Upper lobe of right lung (tissue), 1 donor: ENCODE measurements at regions not wholly inside any gene's neighbourhood (a gene's known extent, or its start where the extent isn't known, plus 50 kb on each side); places are given as distances from the start of the nearest gene placed in this dataset.

ENCODE experiments used
- ATAC-seq: fragments of 200-7000 bp; cut with Tn5 transposase; one replicate; pipeline ENCODE4 v1.9.1; 2020; ENCODE audit warnings: mild to moderate bottlenecking, moderate library complexity
- DNase-seq: peaks from one replicate; pipeline ENCODE4 v3.0.0-alpha.2; 2020
- H3K27ac ChIP-seq: fragments of 200-600 bp; one replicate; pipeline ENCODE4 v1.8.0; 2022
- H3K27me3 ChIP-seq: fragments of 200-600 bp; one replicate; pipeline ENCODE4 v1.8.0; 2022; ENCODE audit warnings: mild to moderate bottlenecking
- H3K36me3 ChIP-seq: fragments of 200-600 bp; one replicate; pipeline ENCODE4 v1.8.0; 2022
- H3K4me1 ChIP-seq: fragments of 200-600 bp; one replicate; pipeline ENCODE4 v1.8.0; 2022
- H3K4me3 ChIP-seq: fragments of 200-600 bp; one replicate; pipeline ENCODE4 v1.8.0; 2022; ENCODE audit warnings: mild to moderate bottlenecking
- H3K9me3 ChIP-seq: fragments of 200-600 bp; one replicate; pipeline ENCODE4 v1.8.0; 2022
- intact Hi-C: fragments of 100-400 bp; cut with DNase I; formaldehyde crosslinking; loops from one replicate; pipeline ENCODE4 v1.11.0; 2022
- TF ChIP-seq, protein P1 (sequence below): fragments of 200-600 bp; IDR thresholded peaks from one replicate; pipeline ENCODE4 v1.8.0; 2022; ENCODE audit warnings: antibody characterized with exemption
- donor health status: DM: no; HTN: yes; CAD: no; lungs with severe emphysema.

DNA sequence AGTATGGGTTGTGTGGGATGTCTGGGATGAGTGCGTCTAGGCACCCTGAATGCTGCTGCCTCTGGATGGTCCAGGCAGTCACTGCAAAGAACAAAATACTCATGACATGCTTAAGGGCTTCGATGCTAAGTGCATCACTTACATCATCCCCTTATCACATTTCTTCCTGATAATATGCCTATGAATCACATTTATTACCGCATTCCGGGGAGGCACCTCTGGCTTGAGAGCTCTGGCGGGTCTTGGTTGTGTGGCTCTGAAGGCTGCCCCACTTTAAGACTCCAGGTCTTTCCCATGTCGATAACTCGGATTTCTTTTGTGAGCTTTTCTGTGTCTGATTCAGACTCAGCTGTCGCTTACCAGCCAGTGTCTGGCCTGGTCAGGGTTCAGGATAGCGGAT is 1126.4 kb downstream of the TBC1D22A start:
- H3K27me3 ChIP-seq = no peaks in the 10 kb centered on the region
- H3K4me3 ChIP-seq = no peak overlapping the region
- TF ChIP-seq, protein P1, sequence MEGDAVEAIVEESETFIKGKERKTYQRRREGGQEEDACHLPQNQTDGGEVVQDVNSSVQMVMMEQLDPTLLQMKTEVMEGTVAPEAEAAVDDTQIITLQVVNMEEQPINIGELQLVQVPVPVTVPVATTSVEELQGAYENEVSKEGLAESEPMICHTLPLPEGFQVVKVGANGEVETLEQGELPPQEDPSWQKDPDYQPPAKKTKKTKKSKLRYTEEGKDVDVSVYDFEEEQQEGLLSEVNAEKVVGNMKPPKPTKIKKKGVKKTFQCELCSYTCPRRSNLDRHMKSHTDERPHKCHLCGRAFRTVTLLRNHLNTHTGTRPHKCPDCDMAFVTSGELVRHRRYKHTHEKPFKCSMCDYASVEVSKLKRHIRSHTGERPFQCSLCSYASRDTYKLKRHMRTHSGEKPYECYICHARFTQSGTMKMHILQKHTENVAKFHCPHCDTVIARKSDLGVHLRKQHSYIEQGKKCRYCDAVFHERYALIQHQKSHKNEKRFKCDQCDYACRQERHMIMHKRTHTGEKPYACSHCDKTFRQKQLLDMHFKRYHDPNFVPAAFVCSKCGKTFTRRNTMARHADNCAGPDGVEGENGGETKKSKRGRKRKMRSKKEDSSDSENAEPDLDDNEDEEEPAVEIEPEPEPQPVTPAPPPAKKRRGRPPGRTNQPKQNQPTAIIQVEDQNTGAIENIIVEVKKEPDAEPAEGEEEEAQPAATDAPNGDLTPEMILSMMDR = no peak
- no peaks in the 10 kb centered on the region for H3K9me3 ChIP-seq
- no peak for ATAC-seq
- no peak overlapping the region for H3K27ac ChIP-seq
- DNase-seq = no peak
- H3K4me1 ChIP-seq = no peaks in the 10 kb centered on the region
- H3K36me3 ChIP-seq = no peaks in the 10 kb centered on the region
- intact Hi-C loops = no loop called here

DNA sequence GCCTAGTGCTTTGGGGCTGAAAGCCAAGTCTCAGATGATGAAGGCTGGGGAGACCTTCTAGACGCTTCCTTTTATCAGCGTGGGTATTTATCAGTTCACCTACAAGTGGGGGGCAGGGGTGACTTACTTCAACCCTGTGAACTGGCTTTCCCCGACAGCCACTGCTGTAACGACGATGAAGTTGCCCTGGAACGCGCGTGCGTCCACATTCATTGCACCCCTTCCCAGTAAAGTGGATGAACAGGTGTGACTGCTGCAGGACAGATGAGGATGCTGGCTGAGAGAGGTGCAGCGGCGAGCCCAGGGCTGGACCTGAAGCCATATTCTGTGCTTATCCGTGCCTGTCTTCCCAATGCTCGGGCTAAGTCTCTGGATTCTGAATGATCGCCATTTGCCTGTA is 1122.3 kb downstream of the TBC1D22A start:
- ATAC-seq (no peak), DNase-seq (no peak)
- H3K27me3 ChIP-seq = no peaks in the 10 kb centered on the region
- no peaks in the 10 kb centered on the region for H3K36me3 ChIP-seq
- H3K4me3 ChIP-seq = no peak overlapping the region
- no peak overlapping the region for H3K27ac ChIP-seq
- intact Hi-C loops = no loop called here
- H3K4me1 ChIP-seq = no peaks in the 10 kb centered on the region
- no peaks in the 10 kb centered on the region for H3K9me3 ChIP-seq
- TF ChIP-seq, protein P1 = no peak

DNA sequence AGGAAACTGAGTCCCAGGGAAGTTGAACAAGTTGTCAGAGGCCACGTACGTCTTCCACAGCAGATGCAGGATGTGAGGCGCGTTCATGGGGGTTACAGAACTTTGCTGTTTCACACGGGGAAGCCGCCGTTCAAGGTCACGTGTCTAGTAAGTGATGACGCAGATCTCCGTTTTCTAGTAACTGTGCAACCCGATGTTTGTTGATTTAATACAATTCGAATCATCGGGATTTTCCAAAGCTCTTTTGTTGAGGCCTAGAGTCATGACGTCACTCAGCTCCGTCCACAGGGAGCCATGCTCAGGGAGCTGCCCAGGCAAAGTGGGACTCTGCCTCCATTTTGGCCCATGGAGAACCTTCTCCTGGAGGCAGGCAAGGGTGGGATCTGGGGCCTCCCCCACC is 1121.8 kb downstream of the TBC1D22A start:
- no peaks in the 10 kb centered on the region for H3K4me1 ChIP-seq
- TF ChIP-seq, protein P1 = no peak
- no peak overlapping the region for H3K27ac ChIP-seq
- DNase-seq (no peak), ATAC-seq (no peak)
- intact Hi-C loops = no loop called here
- no peaks in the 10 kb centered on the region for H3K27me3 ChIP-seq
- H3K36me3 ChIP-seq = no peaks in the 10 kb centered on the region
- no peak overlapping the region for H3K4me3 ChIP-seq
- H3K9me3 ChIP-seq = no peaks in the 10 kb centered on the region

DNA sequence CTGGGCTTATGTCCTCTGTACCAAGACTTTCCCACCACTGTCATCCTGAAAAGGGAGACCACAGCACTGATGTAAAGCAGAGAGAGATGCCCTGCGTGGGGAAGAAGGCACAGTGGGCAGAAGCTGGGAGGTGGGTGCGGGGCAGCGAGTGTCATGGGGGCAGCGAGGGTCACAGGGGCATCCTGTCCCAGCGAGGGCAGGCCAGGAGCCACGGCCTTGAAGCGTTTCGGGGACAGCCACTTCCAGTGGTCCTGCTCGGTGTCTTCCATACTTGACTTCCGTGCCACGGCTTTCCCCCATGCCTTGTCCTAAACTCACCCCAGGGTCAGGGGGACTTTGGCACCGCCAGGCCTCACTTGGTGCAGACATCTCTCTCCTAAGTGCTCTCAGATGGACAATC is 1121.3 kb downstream of the TBC1D22A start:
- no peak overlapping the region for H3K4me3 ChIP-seq
- DNase-seq = no peak
- intact Hi-C loops = no loop called here

DNA sequence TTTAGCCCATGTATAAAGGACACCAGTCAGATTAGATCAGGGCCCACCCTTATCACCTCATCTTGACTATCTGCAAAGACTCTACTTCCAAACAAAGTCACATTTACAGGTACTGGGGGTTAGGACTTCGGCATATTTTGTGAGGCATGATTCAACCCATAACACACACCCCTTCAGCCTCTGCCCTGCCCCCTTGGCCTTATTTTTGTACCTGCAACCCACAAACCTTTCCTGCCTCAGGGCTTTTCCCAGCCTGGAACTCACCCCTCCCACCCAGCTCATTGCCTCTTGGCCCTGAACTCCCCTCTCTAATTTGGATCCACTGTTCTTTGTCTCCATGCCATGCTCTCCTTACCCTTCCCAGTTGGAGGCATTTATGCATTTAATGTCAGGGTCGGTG is 1116.9 kb downstream of the TBC1D22A start:
- no peak overlapping the region for H3K4me3 ChIP-seq
- intact Hi-C loops = no loop called here
- peaks cover 5% of the 10 kb centered on the region for H3K27me3 ChIP-seq
- DNase-seq (no peak), ATAC-seq (no peak)
- H3K9me3 ChIP-seq = no peaks in the 10 kb centered on the region
- H3K27ac ChIP-seq = no peak overlapping the region
- no peaks in the 10 kb centered on the region for H3K4me1 ChIP-seq
- H3K36me3 ChIP-seq = no peaks in the 10 kb centered on the region
- TF ChIP-seq, protein P1 = no peak

More for the DNA sequence above, 1121.3 kb downstream of the TBC1D22A start:
- ATAC-seq = no peak
- Histone ChIP-seq H3K4me1 (no peaks in the 10 kb centered on the region), H3K27me3 (no peaks in the 10 kb centered on the region), H3K27ac (no peak overlapping the region), H3K36me3 (no peaks in the 10 kb centered on the region), H3K9me3 (no peaks in the 10 kb centered on the region)
- TF ChIP-seq, protein P1 = no peak

DNA sequence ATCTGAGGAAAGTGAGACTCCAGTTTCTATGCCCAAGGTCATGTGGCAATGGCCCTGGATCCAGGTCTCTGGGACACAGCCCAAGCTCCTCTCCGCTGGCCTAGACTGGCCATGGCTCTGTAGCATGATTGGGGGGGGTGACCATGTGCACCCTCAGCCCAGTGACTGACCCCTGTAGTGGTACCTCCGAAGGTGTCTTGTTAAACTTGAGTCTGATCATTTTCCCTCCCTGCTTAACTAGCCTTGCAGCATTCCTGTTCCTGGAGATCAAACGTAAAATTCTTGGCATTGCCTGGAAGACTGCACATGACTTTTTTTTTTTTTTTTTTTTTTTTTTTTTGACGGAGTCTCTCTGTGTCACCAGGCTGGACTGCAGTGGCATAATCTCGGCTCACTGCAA is 1116.0 kb downstream of the TBC1D22A start:
- Histone ChIP-seq H3K36me3 (no peaks in the 10 kb centered on the region), H3K9me3 (no peaks in the 10 kb centered on the region), H3K4me3 (no peak overlapping the region), H3K27ac (no peak overlapping the region), H3K27me3 (peaks cover 5% of the 10 kb centered on the region), H3K4me1 (no peaks in the 10 kb centered on the region)
- TF ChIP-seq, protein P1 = no peak
- intact Hi-C loops = no loop called here
- DNase-seq (no peak), ATAC-seq (no peak)
